Colonic mucosa (tissue), 4 donors: ENCODE measurements at regions not wholly inside any gene's neighbourhood (a gene's known extent, or its start where the extent isn't known, plus 50 kb on each side); places are given as distances from the start of the nearest gene placed in this dataset.
"Not testable (repeated sequence)": the region's sequence is repeated elsewhere in the genome, so short reads cannot be mapped to it uniquely, and the experiment has no call there.

Source experiments
- DNase-seq: peaks from one replicate; pipeline ENCODE4 v3.0.0-alpha.2; 2020
- H3K27ac ChIP-seq: fragments of 200-600 bp; one replicate; pipeline ENCODE4 v1.8.0; 2021
- H3K27me3 ChIP-seq: fragments of 200-600 bp; one replicate; pipeline ENCODE4 v1.8.0; 2021
- H3K36me3 ChIP-seq: fragments of 200-600 bp; one replicate; pipeline ENCODE4 v1.8.0; 2021
- H3K4me1 ChIP-seq: fragments of 200-600 bp; one replicate; pipeline ENCODE4 v1.8.0; 2021; ENCODE audit warnings: mild to moderate bottlenecking
- H3K4me3 ChIP-seq: fragments of 200-600 bp; one replicate; pipeline ENCODE4 v1.8.0; 2021
- H3K9ac ChIP-seq, 2 donors: one replicate each; pipeline ENCODE4 v1.7.0; 2013; ENCODE audit warnings: control low read depth in 2 of 2, low read depth in 2 of 2, low read length in 2 of 2
- H3K9me3 ChIP-seq: fragments of 200-600 bp; one replicate; pipeline ENCODE4 v1.8.0; 2021
- intact Hi-C: fragments of 100-400 bp; cut with DNase I; formaldehyde crosslinking; loops from one replicate; pipeline ENCODE4 v1.14.1; 2022
- TF ChIP-seq, protein P1 (sequence below): fragments of 200-600 bp; IDR thresholded peaks from one replicate; pipeline ENCODE4 v1.8.0; 2022; ENCODE audit warnings: antibody characterized with exemption, mild to moderate bottlenecking
- donor health status: healthy.
- donor health status: DM: no; HTN: no; CAD: no.
- donor health status: DM: no; HTN: no; CAD: no.

- DNase-seq: no peak
- Histone ChIP-seq H3K36me3 (no peaks in the 10 kb centered on the region), H3K27me3 (no peaks in the 10 kb centered on the region), H3K4me3 (no peak overlapping the region), H3K9ac (no peak overlapping the region), H3K27ac (no peak overlapping the region), H3K9me3 (no peaks in the 10 kb centered on the region), H3K4me1 (no peaks in the 10 kb centered on the region)
- intact Hi-C loops: no loop called here
- TF ChIP-seq, protein P1, sequence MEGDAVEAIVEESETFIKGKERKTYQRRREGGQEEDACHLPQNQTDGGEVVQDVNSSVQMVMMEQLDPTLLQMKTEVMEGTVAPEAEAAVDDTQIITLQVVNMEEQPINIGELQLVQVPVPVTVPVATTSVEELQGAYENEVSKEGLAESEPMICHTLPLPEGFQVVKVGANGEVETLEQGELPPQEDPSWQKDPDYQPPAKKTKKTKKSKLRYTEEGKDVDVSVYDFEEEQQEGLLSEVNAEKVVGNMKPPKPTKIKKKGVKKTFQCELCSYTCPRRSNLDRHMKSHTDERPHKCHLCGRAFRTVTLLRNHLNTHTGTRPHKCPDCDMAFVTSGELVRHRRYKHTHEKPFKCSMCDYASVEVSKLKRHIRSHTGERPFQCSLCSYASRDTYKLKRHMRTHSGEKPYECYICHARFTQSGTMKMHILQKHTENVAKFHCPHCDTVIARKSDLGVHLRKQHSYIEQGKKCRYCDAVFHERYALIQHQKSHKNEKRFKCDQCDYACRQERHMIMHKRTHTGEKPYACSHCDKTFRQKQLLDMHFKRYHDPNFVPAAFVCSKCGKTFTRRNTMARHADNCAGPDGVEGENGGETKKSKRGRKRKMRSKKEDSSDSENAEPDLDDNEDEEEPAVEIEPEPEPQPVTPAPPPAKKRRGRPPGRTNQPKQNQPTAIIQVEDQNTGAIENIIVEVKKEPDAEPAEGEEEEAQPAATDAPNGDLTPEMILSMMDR: no peak
Measured at GRCh38 chr1:219072329-219072728, 101.3 kb upstream of the LYPLAL1 start.

DNA sequence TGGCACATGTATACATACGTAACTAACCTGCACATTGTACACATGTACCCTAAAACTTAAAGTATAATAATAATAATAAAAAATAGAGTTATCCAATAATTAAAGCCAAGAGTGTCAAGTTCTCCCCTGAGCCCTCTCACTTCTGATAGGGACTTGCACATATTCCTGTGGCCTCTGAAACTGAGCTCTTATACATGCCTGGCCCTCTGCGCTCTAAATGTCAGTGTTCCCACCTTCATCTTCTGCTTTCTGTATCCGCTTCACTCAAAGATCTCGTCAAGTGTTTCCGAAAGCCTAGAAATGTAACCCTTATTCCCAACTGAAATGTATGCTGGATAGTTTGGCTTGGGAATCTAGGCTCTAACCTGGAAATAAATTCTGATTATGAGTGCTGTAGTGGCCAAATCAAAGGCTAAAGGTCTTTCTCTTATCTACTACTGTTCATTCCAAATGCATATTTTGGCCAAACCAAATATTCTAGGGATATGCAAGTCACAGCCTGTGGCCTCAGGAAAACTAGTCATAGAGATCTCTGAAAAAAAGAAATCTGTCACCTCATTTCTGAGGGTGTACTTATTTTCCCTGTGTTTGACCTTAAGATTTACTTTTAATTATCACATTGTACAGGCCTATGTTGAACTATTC lies 99.5 kb upstream of the LYPLAL1 start:
- Histone ChIP-seq H3K4me3 (no peak overlapping the region), H3K27ac (no peak overlapping the region), H3K36me3 (no peaks in the 10 kb centered on the region), H3K9ac (no peak overlapping the region), H3K4me1 (no peaks in the 10 kb centered on the region), H3K27me3 (no peaks in the 10 kb centered on the region), H3K9me3 (no peaks in the 10 kb centered on the region)
- DNase-seq: no peak
- intact Hi-C loops: no loop called here
- TF ChIP-seq, protein P1: no peak

DNA sequence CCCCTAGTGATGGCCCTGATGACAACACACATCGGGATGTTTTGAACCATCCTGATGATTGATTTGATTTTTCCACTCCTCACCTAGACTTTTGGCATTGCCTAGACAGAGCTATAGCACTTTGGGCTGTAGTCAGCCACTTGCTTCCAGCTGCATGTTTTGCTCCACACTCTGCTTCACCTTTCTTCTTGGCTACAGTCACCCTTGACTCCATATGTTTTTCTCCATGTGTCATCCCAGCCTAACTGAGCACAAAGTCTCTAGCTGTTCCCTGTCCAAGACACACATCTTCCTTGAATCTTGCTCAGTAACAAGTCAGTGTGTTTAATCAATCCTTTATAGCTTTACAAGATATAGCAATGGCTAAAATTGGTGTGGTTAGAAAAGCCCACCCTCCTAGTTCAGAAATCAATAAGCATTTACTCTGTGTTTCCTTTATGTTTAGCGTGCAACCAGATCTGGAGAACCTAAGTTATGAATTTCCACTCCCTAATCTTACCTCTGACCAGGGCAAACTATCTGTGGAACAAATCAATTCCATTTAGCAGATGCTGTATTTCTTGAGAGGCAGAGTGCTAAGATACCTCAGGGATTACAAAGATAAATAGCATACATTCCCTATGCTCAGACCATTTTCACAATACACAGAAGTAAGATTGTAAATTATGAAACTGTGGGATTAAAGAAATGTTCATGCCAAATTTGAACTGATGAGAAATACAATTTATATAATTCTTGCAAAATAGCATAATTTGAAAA lies 98.4 kb upstream of the LYPLAL1 start:
- no peak for DNase-seq
- TF ChIP-seq, protein P1: no peak
- Histone ChIP-seq H3K4me1 (no peaks in the 10 kb centered on the region), H3K4me3 (no peak overlapping the region), H3K9me3 (no peaks in the 10 kb centered on the region), H3K27me3 (no peaks in the 10 kb centered on the region), H3K27ac (no peak overlapping the region), H3K36me3 (no peaks in the 10 kb centered on the region), H3K9ac (no peak overlapping the region)
- intact Hi-C loops: no loop called here

DNA sequence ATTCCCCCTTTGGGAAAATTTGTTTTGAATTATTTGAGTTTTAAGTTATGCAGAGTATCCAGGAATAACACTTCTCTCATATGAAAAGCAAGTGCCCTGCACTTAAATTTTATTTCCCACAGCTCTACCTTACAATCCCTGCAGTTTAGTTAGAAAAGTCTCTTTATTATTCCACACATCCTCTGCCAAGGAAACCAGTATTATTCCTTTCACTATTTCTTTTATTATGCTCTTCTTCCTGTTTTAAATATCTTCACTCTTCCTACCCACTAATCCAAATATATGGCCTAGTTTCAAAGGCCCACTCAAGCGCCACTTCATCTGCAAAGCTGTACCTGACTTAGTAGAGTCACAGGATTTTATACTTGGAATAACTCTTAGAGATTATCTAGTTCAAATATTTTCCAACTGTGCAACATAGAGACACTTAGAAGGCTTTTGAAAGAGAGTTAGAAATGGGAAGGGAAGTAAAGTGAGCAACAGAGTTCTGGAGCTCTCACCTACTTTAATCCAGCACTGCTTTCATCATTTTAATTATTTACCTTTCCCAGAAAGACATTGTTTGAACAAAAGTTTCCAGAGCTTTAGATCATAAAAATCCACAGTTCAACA lies 97.2 kb upstream of the LYPLAL1 start:
- no peaks in the 10 kb centered on the region for H3K9me3 ChIP-seq
- no peak overlapping the region for H3K9ac ChIP-seq
- H3K27me3 ChIP-seq: no peaks in the 10 kb centered on the region
- intact Hi-C loops: no loop called here
- no peaks in the 10 kb centered on the region for H3K4me1 ChIP-seq
- no peaks in the 10 kb centered on the region for H3K36me3 ChIP-seq
- H3K4me3 ChIP-seq: no peak overlapping the region
- TF ChIP-seq, protein P1: no peak
- no peak for DNase-seq
- H3K27ac ChIP-seq: no peak overlapping the region

DNA sequence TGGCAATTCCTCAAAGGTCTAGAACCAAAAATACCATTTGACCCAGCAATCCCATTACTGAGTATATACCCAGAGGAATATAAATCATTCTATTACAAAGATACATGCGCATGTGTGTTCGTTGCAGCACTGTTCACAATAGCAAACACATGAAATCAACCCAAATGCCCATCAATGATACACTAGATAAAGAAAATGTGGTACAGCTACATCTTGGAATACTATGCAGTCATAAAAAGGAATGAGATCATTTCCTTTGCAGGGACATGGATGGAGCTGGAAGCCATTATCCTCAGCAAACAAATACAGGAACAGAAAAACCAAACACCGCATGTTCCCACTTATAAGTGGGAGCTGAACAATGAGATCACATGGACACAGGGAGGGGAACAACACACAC lies 95.9 kb upstream of the LYPLAL1 start:
- H3K9me3 ChIP-seq, H3K9ac ChIP-seq, H3K27me3 ChIP-seq, intact Hi-C loops, H3K4me3 ChIP-seq, DNase-seq, H3K27ac ChIP-seq, H3K4me1 ChIP-seq, H3K36me3 ChIP-seq: not testable (repeated sequence)
